ENCODE measurements at regions not wholly inside any gene's neighbourhood (a gene's known extent, or its start where the extent isn't known, plus 50 kb on each side); places are given as distances from the start of the nearest gene placed in this dataset.
"Not testable (repeated sequence)": the region's sequence is repeated elsewhere in the genome, so short reads cannot be mapped to it uniquely, and the experiment has no call there.

- DNase-seq = no peak
Measured at GRCh38 chr5:28714907-28715698, 1676.7 kb upstream of the CDH9 start.

- DNase-seq = no peak
Measured at GRCh38 chr5:28710360-28710759, 1672.0 kb upstream of the CDH9 start.

- no peak for DNase-seq
Measured at GRCh38 chr5:28708472-28708871, 1670.1 kb upstream of the CDH9 start.

GRCh38 chr5:28707706-28708105 lies 1669.3 kb upstream of the CDH9 start:
- no peak for DNase-seq

GRCh38 chr5:28703651-28704260 lies 1665.4 kb upstream of the CDH9 start:
- no peak for DNase-seq

GRCh38 chr5:28691526-28691925 lies 1653.1 kb upstream of the CDH9 start:
- DNase-seq = no peak

- DNase-seq = no peak
Measured at GRCh38 chr5:28685794-28686193, 1647.4 kb upstream of the CDH9 start.

GRCh38 chr5:28678899-28679298 lies 1640.5 kb upstream of the CDH9 start:
- no peak for DNase-seq

GRCh38 chr5:28666110-28666509 lies 1627.7 kb upstream of the CDH9 start:
- no peak for DNase-seq

GRCh38 chr5:28648108-28648507 lies 1609.7 kb upstream of the CDH9 start:
- no peak for DNase-seq

- no peak for DNase-seq
Measured at GRCh38 chr5:28632607-28633006, 1594.2 kb upstream of the CDH9 start.

- DNase-seq = no peak
Measured at GRCh38 chr5:28603869-28604268, 1565.5 kb upstream of the CDH9 start.

GRCh38 chr5:28602429-28602828 lies 1564.0 kb upstream of the CDH9 start:
- no peak for DNase-seq

- DNase-seq = not testable (repeated sequence)
Measured at GRCh38 chr5:28596707-28597106, 1558.3 kb upstream of the CDH9 start.

GRCh38 chr5:28580616-28581015 lies 1542.2 kb upstream of the CDH9 start:
- no peak for DNase-seq

GRCh38 chr5:28576022-28576421 lies 1537.6 kb upstream of the CDH9 start:
- no peak for DNase-seq

- DNase-seq = no peak
Measured at GRCh38 chr5:28575368-28575767, 1537.0 kb upstream of the CDH9 start.

- no peak for DNase-seq
Measured at GRCh38 chr5:28574606-28575005, 1536.2 kb upstream of the CDH9 start.

- DNase-seq = no peak
Measured at GRCh38 chr5:28567048-28567447, 1528.7 kb upstream of the CDH9 start.

- DNase-seq = no peak
Measured at GRCh38 chr5:28561522-28561921, 1523.1 kb upstream of the CDH9 start.

GRCh38 chr5:28558196-28558595 lies 1519.8 kb upstream of the CDH9 start:
- no peak for DNase-seq

GRCh38 chr5:28557114-28557513 lies 1518.7 kb upstream of the CDH9 start:
- DNase-seq = no peak

GRCh38 chr5:28549588-28549987 lies 1511.2 kb upstream of the CDH9 start:
- DNase-seq = no peak

GRCh38 chr5:28548856-28549255 lies 1510.5 kb upstream of the CDH9 start:
- no peak for DNase-seq

- DNase-seq = no peak
Measured at GRCh38 chr5:28544501-28544900, 1506.1 kb upstream of the CDH9 start.

Measured in NCI-H2029 treated with DMSO at 0.1 percent for 48 hours (cell line).